ENCODE measurements at regions not wholly inside any gene's neighbourhood (a gene's known extent, or its start where the extent isn't known, plus 50 kb on each side); places are given as distances from the start of the nearest gene placed in this dataset.
"Not testable (repeated sequence)": the region's sequence is repeated elsewhere in the genome, so short reads cannot be mapped to it uniquely, and the experiment has no call there.

GRCh38 chr3:81839504-81840094 is 78.2 kb upstream of the GBE1 start:
- FAIRE-seq (no peak), DNase-seq (ENCODE audit: insufficient read length, low spot score) (no peak)

GRCh38 chr3:81838457-81838856 is 77.0 kb upstream of the GBE1 start:
- DNase-seq (ENCODE audit: insufficient read length, low spot score) (no peak), FAIRE-seq (no peak)

- no peak for DNase-seq (ENCODE audit: insufficient read length, low spot score)
- no peak for FAIRE-seq
Observed at GRCh38 chr3:81837071-81837593, 75.7 kb upstream of the GBE1 start.

- no peak for FAIRE-seq
- DNase-seq (ENCODE audit: insufficient read length, low spot score), result peak; percentile 5
Observed at GRCh38 chr3:81829937-81830336, 68.5 kb upstream of the GBE1 start.

- not testable (repeated sequence) for DNase-seq (ENCODE audit: insufficient read length, low spot score); FAIRE-seq
Observed at GRCh38 chr3:81829272-81829671, 67.8 kb upstream of the GBE1 start.

- DNase-seq (ENCODE audit: insufficient read length, low spot score) (no peak), FAIRE-seq (no peak)
Observed at GRCh38 chr3:81823882-81824395, 62.5 kb upstream of the GBE1 start.

GRCh38 chr3:81823086-81823485 is 61.6 kb upstream of the GBE1 start:
- FAIRE-seq, result no peak
- DNase-seq (ENCODE audit: insufficient read length, low spot score), result no peak

- FAIRE-seq (no peak), DNase-seq (ENCODE audit: insufficient read length, low spot score) (no peak)
Observed at GRCh38 chr3:81816473-81817250, 55.2 kb upstream of the GBE1 start.

- not testable (repeated sequence) for FAIRE-seq; DNase-seq (ENCODE audit: insufficient read length, low spot score)
Observed at GRCh38 chr3:81812098-81812497, 50.7 kb upstream of the GBE1 start.
